GM12865 (cell line): ENCODE measurements at regions not wholly inside any gene's neighbourhood (a gene's known extent, or its start where the extent isn't known, plus 50 kb on each side); places are given as distances from the start of the nearest gene placed in this dataset.
"Not testable (repeated sequence)": the region's sequence is repeated elsewhere in the genome, so short reads cannot be mapped to it uniquely, and the experiment has no call there.

ENCODE experiments used
- DNase-seq: peaks from one replicate; pipeline ENCODE4 v3.0.0; 2010; ENCODE audit warnings: low read depth
- H3K4me3 ChIP-seq: 2 replicates; pipeline ENCODE4 v1.5.1; 2011; ENCODE audit warnings: mild to moderate bottlenecking, low read depth, low read length, control low read depth
- CTCF ChIP-seq: IDR thresholded peaks from 2 replicates; pipeline ENCODE4 v1.5.1; 2011; ENCODE audit warnings: low read length, control low read depth, low read depth, inconsistent platforms; ENCODE audit not compliant: insufficient read depth; ENCODE audit errors: missing control alignments

DNA sequence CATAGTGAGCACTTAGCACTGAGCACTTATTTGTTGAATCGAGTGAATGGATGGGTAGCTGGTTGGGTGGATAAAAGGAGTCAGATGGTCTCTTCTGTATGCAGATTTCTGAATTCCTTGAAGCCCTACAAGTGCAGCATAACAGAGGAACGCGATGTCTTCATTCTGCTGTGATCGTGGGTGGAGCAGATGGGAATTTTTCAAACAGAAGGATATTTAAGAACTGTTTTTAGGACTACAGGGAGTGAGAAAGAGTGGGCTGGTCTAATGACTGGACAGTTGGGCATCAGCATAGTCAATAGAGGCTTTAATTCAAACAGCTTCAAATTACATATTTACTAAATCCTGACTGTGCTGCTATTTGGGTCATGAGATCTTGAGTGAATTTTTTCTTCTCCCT is 253.2 kb downstream of the CEMIP2 start:
- DNase-seq, result no peak
- TF ChIP-seq CTCF, result no peak
- H3K4me3 ChIP-seq, result no peak overlapping the region

DNA sequence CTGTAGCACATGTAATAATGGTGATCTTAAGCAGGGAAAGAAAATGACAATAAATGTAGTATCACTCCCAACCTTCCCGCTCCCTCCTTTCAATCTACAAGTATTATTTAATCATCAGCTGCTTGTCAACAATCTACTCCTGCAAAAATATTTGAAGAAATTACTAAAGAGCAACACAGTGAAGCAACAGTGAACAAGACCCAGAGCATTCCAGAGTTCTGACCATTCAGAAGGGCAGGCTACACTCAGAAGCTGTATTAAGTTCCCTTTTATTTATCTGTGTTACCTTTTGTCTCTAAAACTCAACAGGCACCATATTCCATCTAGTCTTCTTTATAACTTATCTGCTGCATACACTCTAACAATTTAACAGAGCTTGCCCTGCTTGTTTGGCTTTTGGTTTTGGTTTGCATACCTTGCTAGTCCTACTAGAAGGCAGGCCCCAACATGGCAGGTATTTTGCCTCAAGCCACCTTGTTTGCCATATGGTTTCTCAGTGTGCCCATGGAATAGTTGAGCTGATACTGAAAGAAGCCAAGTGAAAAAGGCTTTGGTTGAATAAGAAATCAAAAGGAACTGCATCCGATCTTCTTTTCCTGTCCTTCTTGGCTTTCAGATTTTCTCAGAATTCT is 253.9 kb downstream of the CEMIP2 start:
- DNase-seq, result no peak
- no peak for TF ChIP-seq CTCF
- H3K4me3 ChIP-seq, result no peak overlapping the region

DNA sequence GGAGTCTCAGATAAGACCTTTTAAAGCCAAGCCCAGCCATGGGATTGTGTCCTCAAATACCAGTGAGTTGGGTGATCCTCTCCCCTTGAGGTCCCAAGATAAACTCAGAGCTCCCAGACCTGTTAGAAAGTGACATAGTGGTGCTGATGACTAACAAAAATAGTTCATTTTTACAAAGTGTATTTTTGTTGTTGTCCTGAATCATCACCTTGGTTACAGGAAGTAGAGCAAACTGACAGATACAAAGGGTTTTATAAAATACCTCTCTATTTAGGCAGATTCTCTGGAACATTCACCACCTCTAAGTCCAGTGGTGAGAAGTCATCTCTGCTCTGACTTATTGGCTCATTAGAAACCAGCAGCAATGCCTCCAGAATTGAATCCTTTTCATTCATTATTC is 259.3 kb downstream of the CEMIP2 start:
- no peak overlapping the region for H3K4me3 ChIP-seq
- TF ChIP-seq CTCF, result no peak
- DNase-seq, result no peak

DNA sequence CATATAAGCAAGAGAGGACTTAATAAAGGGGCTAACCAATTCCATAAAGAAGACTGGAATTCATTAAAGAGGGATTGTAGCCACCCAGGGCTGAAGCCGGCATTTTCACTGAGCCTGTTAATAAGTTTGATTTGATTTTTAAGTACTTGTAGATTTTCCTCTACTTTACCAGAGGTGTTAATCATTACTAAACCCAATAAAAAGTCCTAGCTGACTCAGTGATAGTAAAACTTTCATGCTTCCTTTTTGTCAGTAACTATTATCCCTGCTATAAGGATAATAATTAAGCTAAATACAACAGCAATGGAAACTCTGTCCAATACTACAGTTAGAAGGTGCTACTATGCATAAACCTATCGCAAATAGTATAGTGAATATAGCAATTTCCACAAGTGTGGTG is 260.2 kb downstream of the CEMIP2 start:
- H3K4me3 ChIP-seq, DNase-seq: not testable (repeated sequence)

DNA sequence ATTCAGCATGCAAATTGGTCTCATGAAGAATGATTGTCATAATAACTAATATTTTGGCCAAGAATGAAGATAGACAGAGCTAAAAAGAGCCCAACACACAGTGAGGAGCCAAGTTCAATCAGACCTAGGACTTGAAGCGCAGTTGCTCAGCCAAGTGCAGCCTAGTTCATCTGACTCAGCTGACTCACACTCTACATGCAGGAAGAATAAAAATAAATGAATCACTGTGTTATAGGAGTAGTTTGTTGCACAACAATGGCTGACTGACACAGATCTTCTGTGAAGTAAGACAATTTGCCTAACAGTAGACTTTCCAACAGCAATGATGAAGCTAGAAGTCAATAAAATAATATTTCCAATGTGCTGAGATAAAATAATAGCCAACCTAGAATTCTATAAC is 261.5 kb downstream of the CEMIP2 start:
- no peak for DNase-seq
- TF ChIP-seq CTCF, result no peak
- H3K4me3 ChIP-seq, result no peak overlapping the region

DNA sequence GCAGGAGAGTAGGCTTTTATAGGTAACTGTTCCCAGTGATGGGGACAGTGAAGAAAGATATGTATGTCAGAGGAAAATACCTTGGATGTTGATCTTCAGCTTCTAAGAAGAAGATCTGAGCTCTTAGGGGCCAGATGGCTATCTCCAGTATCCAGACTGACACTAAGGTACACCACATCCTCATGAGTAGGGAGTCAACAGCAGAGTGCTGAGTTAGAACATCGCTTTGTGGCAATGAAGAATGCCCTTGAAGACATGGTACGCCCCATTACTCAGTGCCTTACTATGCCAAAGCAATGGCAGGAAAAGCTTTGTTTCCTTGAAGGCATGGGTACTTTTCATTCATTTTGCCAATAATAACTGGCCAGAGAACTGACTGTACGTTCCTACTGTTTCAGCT is 263.7 kb downstream of the CEMIP2 start:
- no peak for DNase-seq
- no peak for TF ChIP-seq CTCF
- H3K4me3 ChIP-seq, result no peak overlapping the region

- H3K4me3 ChIP-seq, result no peak overlapping the region
- TF ChIP-seq CTCF, result no peak
- DNase-seq, result no peak
Observed at GRCh38 chr9:71498691-71499090, 269.6 kb downstream of the CEMIP2 start.
